ENCODE measurements at regions not wholly inside any gene's neighbourhood (a gene's known extent, or its start where the extent isn't known, plus 50 kb on each side); places are given as distances from the start of the nearest gene placed in this dataset.

- no peak for DNase-seq (ENCODE audit: low read depth, low spot score)
Measured at GRCh38 chr5:92998456-92998855, 582.6 kb downstream of the NR2F1-AS1 start.

- no peak for DNase-seq (ENCODE audit: low read depth, low spot score)
Measured at GRCh38 chr5:92994392-92994791, 586.6 kb downstream of the NR2F1-AS1 start.

- DNase-seq (ENCODE audit: low read depth, low spot score) = peak; percentile 15
Measured at GRCh38 chr5:92992073-92992472, 588.9 kb downstream of the NR2F1-AS1 start.

GRCh38 chr5:92991581-92992067, 589.4 kb downstream of the NR2F1-AS1 start:
- peak; percentile 16 for DNase-seq (ENCODE audit: low read depth, low spot score)

GRCh38 chr5:92990771-92991170, 590.2 kb downstream of the NR2F1-AS1 start:
- no peak for DNase-seq (ENCODE audit: low read depth, low spot score)

GRCh38 chr5:92981001-92981400, 600.0 kb downstream of the NR2F1-AS1 start:
- no peak for DNase-seq (ENCODE audit: low read depth, low spot score)

- no peak for DNase-seq (ENCODE audit: low read depth, low spot score)
Measured at GRCh38 chr5:92980491-92980890, 600.5 kb downstream of the NR2F1-AS1 start.

GRCh38 chr5:92979716-92980115, 601.3 kb downstream of the NR2F1-AS1 start:
- DNase-seq (ENCODE audit: low read depth, low spot score) = peak; percentile 37

GRCh38 chr5:92977846-92978540, 603.0 kb downstream of the NR2F1-AS1 start:
- peak; percentile 48 for DNase-seq (ENCODE audit: low read depth, low spot score)

GRCh38 chr5:92976156-92976555, 604.9 kb downstream of the NR2F1-AS1 start:
- DNase-seq (ENCODE audit: low read depth, low spot score) = no peak

GRCh38 chr5:92969781-92970237, 611.2 kb downstream of the NR2F1-AS1 start:
- DNase-seq (ENCODE audit: low read depth, low spot score) = no peak

GRCh38 chr5:92969191-92969780, 611.7 kb downstream of the NR2F1-AS1 start:
- no peak for DNase-seq (ENCODE audit: low read depth, low spot score)

GRCh38 chr5:92963800-92964199, 617.2 kb downstream of the NR2F1-AS1 start:
- DNase-seq (ENCODE audit: low read depth, low spot score) = no peak

- peak; percentile 33 for DNase-seq (ENCODE audit: low read depth, low spot score)
Measured at GRCh38 chr5:92962752-92963151, 618.3 kb downstream of the NR2F1-AS1 start.

- DNase-seq (ENCODE audit: low read depth, low spot score) = peak; percentile 20
Measured at GRCh38 chr5:92956886-92957285, 624.1 kb downstream of the NR2F1-AS1 start.

- no peak for DNase-seq (ENCODE audit: low read depth, low spot score)
Measured at GRCh38 chr5:92952243-92952642, 628.8 kb downstream of the NR2F1-AS1 start.

- no peak for DNase-seq (ENCODE audit: low read depth, low spot score)
Measured at GRCh38 chr5:92951746-92952145, 629.3 kb downstream of the NR2F1-AS1 start.

- DNase-seq (ENCODE audit: low read depth, low spot score) = no peak
Measured at GRCh38 chr5:92946546-92946945, 634.5 kb downstream of the NR2F1-AS1 start.

GRCh38 chr5:92945605-92946097, 635.4 kb downstream of the NR2F1-AS1 start:
- DNase-seq (ENCODE audit: low read depth, low spot score) = peak; percentile 58

GRCh38 chr5:92944903-92945604, 636.0 kb downstream of the NR2F1-AS1 start:
- DNase-seq (ENCODE audit: low read depth, low spot score) = peak; percentile 72

- no peak for DNase-seq (ENCODE audit: low read depth, low spot score)
Measured at GRCh38 chr5:92944337-92944736, 636.7 kb downstream of the NR2F1-AS1 start.

- DNase-seq (ENCODE audit: low read depth, low spot score) = no peak
Measured at GRCh38 chr5:92942762-92943161, 638.3 kb downstream of the NR2F1-AS1 start.
